ENCODE measurements at regions not wholly inside any gene's neighbourhood (a gene's known extent, or its start where the extent isn't known, plus 50 kb on each side); places are given as distances from the start of the nearest gene placed in this dataset.

DNA sequence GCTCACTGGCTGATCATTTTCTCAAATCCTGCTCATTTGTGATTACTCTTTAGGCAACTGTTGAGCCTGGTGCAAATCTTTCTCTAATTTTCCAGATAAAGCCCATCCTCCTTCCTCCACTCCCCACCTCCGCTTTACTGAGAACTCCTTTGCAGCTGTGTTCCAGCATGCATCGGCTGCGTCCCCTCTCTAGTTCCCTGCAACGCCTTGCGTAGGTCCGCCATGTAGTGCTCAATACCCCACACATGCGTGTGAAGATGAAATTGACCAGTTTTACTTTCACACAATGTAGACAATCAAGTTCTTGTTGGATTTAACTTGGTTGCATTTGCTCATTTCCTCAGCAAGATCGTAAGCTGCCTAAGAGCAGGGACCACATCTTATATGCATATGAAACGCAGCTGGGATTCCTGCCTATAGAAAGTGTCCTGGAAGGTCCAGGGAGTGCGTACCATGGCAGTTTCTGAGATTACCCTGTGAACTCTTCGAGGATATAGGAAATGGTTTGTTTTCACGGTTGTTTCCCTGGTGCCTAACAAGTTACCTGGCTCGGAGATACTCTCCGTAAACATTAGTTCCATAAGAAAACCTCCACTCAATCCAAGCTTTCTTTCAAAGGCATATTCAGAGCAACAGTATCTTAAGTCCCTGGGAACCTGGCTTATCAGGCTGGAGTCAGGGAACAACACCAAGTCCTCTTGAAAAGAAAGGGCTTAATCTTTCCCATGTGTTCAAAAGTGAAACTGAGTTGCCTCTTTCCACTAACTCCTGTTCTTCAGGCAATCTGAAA is 766.4 kb upstream of the ID2 start:
- DNase-seq, result no peak

- DNase-seq, result no peak
These were observed 765.2 kb upstream of the ID2 start for GRCh38 chr2:7916670-7917069.

DNA sequence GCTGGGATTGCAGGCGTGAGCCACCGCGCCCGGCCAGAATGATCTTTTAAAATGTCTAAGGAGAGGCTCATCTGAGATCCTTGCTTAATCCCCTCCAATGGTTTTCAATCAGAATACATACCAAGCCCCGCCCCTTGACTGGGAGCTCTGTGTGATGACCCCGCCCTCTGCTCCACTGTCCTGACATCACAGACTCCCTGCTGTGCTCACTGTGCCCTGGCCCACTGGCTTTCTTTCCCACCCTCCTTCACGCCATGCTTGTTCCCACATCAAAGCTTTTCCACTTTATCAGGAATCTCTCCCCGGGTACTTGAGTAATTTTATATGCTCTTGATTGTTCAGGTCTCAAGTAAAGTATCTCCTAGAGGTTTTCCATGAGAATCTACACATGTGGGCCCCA is 762.3 kb upstream of the ID2 start:
- DNase-seq, result no peak

GRCh38 chr2:7924023-7924762 is 757.7 kb upstream of the ID2 start:
- DNase-seq, result no peak

DNA sequence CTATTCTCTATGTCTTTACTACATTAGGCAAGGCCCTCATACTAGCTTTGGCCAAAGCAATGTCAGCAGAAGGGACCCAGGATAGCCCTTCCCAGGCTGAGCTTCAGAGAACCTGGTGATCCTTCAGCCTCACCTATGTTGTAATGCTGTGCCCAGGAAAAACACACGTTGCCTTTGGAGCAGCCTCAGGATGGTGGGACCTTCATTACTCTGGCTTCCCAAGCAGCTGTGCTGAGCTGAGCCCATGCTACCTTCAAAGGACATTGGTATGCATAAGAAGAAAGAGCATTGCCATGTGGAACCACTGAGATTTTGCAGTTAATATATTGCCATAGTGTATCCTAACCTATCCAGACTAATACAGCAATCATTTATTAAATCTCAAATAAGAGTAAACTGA is 756.4 kb upstream of the ID2 start:
- DNase-seq, result no peak

- DNase-seq, result no peak
These were observed 754.2 kb upstream of the ID2 start for GRCh38 chr2:7927691-7928090.

GRCh38 chr2:7929281-7929680 is 752.6 kb upstream of the ID2 start:
- DNase-seq, result no peak

GRCh38 chr2:7930800-7931635 is 750.8 kb upstream of the ID2 start:
- no peak for DNase-seq

- no peak for DNase-seq
These were observed 750.0 kb upstream of the ID2 start for GRCh38 chr2:7931808-7932207.

GRCh38 chr2:7933672-7934071 is 748.2 kb upstream of the ID2 start:
- DNase-seq, result no peak

- no peak for DNase-seq
These were observed 747.4 kb upstream of the ID2 start for GRCh38 chr2:7934476-7934875.

- no peak for DNase-seq
These were observed 744.8 kb upstream of the ID2 start for GRCh38 chr2:7937082-7937481.

DNA sequence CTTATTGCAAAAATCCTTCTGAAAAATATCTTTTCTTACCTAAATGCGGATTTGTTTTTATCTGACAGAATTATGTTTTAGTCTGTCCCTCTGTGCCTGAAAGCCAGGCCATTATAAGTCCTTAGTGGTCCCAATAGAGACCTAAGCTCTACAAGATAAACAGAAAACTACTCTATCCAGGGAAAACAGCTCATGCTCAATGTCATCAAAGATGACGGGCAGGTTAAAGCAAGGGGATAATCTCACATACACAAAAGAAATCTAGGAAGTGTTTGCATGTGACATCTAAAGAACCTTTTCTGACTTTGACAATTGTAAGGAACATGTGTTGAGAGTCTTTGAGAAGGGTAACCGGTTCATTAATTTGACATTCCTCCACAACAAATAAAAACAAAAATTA is 741.1 kb upstream of the ID2 start:
- DNase-seq, result no peak

DNA sequence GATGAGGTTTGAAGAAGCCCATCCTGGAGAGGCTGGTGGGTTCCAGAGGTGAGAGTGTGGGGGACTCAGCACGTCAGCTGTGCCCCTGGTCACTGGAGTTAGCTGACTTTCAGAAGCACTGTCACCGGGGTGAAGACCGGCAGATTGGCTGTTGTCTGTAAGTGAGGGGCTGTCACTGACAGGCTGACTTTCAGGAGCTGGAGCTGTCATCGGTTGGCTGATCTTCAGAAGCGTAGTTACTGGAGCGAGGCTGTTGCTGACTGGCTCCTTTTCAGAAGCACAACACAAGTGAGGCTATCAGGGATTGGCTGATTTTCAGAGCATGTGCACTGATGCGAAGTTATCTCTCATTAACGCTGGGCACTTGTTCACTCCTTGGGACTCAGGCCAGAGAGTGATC is 738.4 kb upstream of the ID2 start:
- no peak for DNase-seq

- no peak for DNase-seq
These were observed 736.8 kb upstream of the ID2 start for GRCh38 chr2:7945026-7945425.

GRCh38 chr2:7950035-7950612 is 731.7 kb upstream of the ID2 start:
- DNase-seq, result no peak

- no peak for DNase-seq
These were observed 730.9 kb upstream of the ID2 start for GRCh38 chr2:7951001-7951400.

GRCh38 chr2:7951490-7951889 is 730.4 kb upstream of the ID2 start:
- no peak for DNase-seq

GRCh38 chr2:7952046-7952745 is 729.7 kb upstream of the ID2 start:
- DNase-seq, result no peak

DNA sequence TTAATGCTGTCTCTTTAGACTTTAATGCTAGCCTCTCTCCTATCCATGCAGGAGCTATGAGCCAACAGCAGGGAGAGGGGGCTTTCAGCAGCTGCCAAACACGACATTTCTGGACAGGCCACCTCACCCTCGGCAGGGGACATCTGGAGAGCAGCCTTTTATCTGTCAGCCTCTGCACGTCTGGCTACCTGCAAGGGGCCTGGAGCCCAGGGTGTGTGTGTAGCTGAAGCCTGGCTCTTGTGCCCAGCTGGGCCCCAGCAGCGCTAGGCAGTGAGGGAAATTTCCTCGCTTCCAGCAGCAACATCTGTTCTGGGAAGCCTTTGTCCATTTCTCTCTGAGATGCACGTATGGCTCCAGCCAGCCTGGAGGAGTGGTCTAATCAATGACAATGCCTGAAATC is 728.7 kb upstream of the ID2 start:
- no peak for DNase-seq

DNA sequence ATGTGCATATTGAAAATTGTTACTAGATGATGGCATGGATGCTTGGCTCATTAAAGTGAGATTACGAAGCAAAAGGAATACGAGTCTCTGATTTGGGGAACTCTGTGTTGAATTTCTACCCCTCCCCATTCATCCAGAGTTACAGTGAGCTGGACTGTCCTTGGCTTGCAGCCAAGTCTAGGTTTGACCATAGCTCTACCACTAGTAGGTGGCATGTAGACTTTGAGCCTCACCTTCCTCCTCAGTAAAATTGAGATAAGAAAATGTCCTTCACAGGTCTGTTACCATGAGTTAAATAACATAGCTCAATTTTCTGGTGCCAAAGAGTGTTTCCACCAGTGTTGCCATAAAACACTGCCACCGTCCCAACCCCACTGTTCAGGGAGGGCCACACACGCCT is 727.6 kb upstream of the ID2 start:
- no peak for DNase-seq

DNA sequence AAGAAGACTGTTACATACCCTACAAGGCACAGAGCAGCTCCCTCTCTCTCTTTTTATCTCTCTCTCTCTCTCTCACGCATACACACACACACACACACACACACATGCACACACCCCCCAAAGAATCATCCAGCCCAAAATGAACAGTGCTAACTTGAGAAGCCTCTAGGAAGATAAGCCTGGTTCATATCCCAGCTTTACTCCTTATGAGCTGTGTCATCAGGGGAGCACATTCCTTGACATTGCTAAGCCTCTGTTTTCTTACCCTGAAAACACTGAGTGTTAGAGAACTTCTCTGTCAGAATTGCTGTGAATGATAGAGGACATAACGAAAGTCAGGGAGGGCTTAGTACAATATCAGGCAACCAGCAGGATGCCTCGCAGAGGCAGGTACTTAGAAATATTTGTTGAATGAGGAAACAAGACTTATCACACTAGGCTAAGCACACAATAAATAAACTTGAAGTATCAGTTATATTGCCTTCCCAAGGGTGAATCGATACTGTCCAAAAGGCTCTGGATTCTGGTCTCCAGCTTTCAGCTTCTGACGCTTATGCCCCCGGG is 725.6 kb upstream of the ID2 start:
- DNase-seq, result no peak
